Stimulated activated CD4-positive, alpha-beta T cell treated with anti-CD3 and anti-CD28 coated beads, Interleukin-12 subunit alpha, Interleukin-12 subunit beta, amount 100 ng/mL, for 24 hours (primary cell): ENCODE measurements at regions not wholly inside any gene's neighbourhood (a gene's known extent, or its start where the extent isn't known, plus 50 kb on each side); places are given as distances from the start of the nearest gene placed in this dataset.
"Not testable (repeated sequence)": the region's sequence is repeated elsewhere in the genome, so short reads cannot be mapped to it uniquely, and the experiment has no call there.

Experiments used
- DNase-seq, 2 experiments: peaks; one replicate each; pipeline ENCODE4 v3.0.0-alpha.2; 2020; ENCODE audit warnings: low read depth in 2 of 2

GRCh38 chr6:84353459-84354423 lies 126.3 kb upstream of the CEP162 start:
- no peak for DNase-seq

DNA sequence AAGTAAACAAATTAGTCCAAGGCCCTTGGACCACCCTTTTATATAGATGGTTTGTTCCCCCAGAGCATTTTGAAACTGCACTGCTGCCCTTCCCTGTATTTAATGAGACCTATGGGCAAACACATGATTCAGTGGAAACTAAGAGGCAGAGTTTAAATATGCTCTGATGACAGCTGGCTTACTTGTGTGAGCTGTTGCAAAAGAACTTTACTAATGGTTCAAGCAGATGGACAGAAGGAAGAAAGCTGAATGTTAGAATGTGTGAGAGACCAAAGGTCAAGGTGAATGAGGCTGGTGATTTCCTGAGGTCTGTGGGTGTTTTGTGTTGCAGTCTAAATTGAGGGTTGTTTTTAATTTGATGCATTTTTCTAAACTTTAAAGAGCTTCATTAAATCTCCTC lies 123.0 kb upstream of the CEP162 start:
- DNase-seq: no peak

- no peak for DNase-seq
Measured at GRCh38 chr6:84349542-84349941, 122.1 kb upstream of the CEP162 start.

GRCh38 chr6:84348801-84349200 lies 121.4 kb upstream of the CEP162 start:
- no peak for DNase-seq

DNA sequence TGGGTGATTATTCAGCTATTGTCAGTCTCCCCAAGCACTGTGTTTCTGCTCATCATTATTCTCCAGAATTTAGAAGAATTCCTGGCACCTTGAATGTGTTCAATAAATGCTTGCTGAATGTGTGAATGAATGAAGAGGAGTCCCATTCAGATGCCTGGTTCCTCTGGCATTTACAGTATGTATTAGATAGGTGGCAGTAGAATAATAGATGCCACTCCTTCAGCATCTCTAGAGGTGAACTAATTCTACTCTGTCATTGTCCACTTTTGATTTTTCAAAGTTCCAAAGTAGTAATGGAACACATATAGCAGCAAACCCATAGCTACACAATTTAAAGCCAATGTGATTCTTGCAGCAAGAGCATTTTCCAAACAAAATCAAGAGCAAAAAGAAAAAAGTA lies 118.9 kb upstream of the CEP162 start:
- no peak for DNase-seq

GRCh38 chr6:84344005-84344404 lies 116.6 kb upstream of the CEP162 start:
- DNase-seq: no peak

DNA sequence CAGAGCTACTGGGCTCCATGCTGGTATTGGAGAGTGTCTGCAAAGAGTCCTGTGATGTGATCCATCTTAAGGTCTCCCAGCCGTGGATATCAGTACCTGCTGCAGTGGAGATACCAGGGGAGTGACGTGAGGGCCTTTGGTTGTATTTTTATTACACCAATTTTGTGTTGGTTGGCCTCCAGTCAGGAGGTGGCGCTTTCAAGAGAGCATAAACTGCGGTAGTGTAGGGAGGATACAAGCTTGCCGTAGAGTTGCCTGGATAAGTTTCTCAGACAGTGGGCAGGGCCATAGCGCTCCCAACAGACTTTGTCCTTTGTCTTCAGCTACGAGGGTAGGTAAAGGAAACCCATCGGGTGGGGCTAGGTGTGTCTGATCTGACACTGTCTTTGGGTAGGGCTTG lies 113.0 kb upstream of the CEP162 start:
- DNase-seq: no peak

GRCh38 chr6:84333842-84334241 lies 106.4 kb upstream of the CEP162 start:
- DNase-seq: no peak

DNA sequence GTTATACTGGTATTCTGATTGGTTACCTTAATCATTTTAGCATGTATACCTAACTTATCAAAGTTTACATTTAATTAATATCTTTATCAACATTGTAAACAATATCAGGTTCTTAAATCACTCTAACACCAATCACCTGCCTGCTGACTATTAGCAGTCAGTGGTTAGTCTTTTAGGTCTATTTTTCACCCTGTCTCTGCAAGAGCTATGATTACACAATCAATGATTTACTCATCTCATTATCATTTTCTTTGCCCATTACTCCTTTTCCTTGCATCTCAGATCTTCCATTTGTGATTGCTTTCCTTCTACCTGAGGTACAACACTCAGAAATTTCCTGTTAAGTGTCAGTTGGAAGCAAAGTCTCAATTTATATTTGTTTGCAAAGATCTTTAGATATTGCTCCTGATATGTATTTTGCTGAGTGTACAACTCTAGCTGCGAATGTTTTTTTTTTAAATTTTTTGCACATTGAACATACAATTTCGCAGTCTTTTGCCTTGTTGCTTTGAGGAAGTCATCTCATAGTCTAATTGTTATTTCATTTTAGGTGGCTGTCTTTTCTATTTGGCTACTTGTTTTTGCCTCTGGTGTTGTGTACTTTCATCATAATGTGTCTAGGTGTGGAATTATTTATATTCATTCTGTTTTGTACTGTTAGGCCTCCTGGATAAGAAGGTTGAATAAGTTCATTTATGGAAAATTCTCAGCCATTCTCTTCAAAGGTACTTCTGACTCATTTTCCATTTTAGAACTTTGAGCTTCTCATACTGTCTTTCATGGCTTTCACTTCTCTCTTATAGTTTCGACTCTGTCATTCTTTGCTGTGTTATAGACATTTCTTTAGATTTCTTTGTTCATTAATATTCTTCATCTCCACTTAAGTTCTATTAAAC lies 104.9 kb upstream of the CEP162 start:
- DNase-seq: no peak

DNA sequence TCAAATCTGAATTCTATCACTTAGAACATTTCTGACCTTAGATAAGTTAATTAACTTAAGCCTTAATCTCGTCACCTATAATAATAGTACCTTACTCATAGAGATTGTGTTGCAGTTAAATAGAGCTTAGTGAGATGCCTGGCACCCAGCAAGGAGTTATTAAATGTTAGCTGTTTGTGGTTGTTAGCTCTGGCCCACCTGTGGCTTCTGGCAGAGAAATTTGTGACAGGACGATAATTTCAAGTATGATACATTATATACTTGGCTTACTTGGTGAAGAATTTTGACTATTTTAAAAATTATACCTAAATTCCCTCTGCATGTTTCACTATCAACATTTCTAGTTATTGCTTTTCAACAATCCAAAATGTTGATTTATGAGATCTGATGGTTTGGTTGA lies 102.9 kb upstream of the CEP162 start:
- DNase-seq: no peak

DNA sequence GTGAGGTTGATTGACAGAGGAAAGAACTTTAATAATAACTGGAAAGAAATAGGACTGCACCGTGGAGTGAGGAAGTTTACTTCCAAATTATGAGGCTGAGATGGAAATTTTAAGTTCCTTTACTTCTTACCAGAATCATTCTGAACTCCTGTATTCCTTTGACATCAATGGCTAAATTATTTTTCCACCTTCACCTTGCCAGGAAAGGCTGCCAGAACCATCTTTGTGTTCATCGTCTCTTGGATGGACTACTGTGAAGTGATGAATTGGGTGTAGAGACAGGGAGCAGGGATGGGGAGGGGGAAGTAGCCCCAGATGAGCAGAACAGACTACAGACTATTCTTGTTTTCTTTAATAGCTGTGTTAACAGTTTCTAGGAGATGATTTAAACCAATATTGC lies 102.1 kb upstream of the CEP162 start:
- no peak for DNase-seq

DNA sequence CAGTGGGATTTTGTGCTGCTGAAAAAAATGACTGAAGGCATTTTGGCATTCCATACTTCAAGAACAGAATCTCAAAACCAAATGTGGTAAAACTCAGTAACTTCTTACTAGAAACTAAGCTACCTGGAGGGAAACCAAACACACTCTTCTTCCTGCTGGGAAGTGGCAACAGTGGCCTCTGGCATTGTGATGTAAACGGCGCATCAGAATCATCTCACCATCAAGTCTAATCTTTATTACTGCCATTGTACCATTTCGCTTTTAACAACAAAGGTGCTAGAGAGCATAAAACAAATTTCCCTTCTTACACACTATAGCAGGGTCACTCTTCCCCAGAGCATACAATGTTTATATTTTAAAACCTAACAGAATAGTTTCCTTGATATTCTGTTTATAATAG lies 101.6 kb upstream of the CEP162 start:
- no peak for DNase-seq

DNA sequence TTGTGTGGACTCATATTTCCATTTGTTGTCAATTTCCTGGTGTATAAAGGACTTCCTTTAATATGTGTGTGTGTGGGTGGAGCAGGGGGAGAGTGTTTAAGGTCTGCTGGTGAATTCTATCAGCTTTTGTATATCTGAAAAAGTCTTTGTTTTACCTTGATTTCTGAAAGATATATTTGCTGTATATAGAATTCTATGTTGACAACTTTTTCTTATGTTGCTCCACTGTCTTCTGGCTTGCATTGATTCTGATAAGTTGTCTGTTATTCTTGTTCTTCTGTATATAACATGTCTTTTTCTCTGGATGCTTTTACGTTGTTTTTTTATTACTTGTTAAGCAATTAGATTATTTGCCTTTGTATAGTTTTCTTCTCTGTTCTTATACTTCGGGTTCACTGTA lies 90.0 kb upstream of the CEP162 start:
- no peak for DNase-seq

- DNase-seq: no peak
Measured at GRCh38 chr6:84314377-84314898, 87.0 kb upstream of the CEP162 start.

DNA sequence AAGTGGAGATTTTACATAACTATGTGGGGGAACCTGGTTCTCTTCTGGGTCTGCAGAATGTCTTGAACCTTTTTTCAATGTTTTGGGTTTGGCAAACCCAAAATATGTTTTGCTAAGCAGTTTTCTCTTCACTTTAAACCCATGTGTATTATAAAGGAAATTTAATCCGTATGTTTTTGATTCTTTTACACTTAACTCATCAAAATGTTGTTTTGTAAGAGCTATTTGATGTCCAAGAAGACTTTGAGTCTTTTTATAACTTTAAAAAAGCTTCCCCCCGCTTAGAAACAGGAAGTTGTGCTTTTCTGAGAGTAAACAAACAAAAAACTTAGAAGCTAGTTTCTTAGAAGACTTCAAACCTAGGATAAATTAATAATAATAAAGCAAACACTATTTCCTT lies 81.9 kb upstream of the CEP162 start:
- no peak for DNase-seq

DNA sequence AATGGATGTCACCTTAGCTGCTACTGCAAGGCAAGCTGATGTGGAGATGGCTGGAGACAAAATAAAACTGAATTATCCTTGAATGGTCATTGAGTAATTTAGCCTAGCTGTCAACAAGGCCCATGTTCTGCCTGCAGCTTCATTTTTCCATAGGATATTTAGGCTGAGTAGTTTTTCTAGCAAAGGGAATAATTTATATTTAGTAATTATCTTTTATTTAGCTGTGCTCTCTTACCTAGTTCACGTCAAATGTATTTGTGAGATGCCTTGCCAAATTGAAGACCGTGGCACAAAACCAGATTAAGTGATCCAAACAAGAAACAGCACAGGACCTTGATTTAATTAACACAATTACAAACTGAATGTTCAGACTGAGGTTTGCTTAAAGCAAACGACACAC lies 77.4 kb upstream of the CEP162 start:
- DNase-seq: no peak

- not testable (repeated sequence) for DNase-seq
Measured at GRCh38 chr6:84291033-84291432, 63.6 kb upstream of the CEP162 start.

DNA sequence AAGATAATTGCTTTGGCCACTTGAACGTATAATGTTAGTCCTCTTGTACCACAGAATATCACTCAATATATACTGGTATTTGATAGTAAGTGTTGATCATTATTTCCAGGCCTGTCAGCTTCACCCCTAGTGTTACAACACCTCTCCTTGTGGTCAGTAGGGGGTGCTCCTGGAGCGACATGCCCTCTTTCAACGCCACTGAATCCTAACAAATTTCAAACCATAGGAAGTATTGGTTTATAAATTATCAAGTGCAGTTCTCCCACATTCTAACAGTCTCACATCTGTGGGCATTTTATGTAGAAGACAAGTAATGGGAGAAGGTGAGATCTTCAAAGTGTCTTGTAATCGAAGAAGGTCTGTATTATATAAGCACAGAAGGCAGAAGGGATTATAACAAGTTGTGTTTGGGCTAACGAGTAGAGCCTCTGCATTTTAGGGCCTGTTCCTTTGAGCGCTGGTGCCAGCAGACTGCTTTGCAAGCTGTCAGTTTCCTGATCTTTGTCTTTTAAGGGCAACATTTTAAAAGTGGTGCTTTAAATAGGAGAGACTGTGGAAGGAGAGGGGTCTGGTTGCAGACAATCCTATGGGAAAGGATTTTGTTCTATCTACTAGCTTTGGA lies 57.1 kb upstream of the CEP162 start:
- no peak for DNase-seq

- no peak for DNase-seq
Measured at GRCh38 chr6:84282550-84282949, 55.1 kb upstream of the CEP162 start.

DNA sequence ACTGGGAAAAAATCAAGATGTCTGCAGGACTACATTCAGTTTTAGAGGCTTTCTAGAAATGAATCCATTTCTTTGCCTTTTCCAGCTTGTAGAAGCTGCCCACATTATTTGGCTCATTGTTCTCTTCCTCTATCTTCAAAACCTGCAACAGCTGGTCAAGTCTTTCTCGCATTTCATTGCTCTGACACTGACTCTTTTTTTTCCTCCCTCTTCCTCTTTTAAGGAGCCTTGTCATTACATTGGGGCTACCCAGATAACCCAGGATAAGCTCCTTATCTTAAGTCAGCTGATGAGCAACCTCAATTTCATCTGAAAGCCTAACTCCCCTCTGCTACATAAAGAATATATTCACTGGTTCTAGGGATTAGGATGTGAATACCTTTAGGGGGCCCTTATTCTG lies 53.2 kb upstream of the CEP162 start:
- DNase-seq: no peak

- no peak for DNase-seq
Measured at GRCh38 chr6:84280030-84280429, 52.6 kb upstream of the CEP162 start.
